GM18517 (cell line): ENCODE measurements at regions not wholly inside any gene's neighbourhood (a gene's known extent, or its start where the extent isn't known, plus 50 kb on each side); places are given as distances from the start of the nearest gene placed in this dataset.
"Not testable (repeated sequence)": the region's sequence is repeated elsewhere in the genome, so short reads cannot be mapped to it uniquely, and the experiment has no call there.

ENCODE experiments used
- ATAC-seq: cut with Tn5 transposase; IDR thresholded peaks from one replicate; pipeline ENCODE4 v1.9.1; 2021; ENCODE audit warnings: mild to moderate bottlenecking, moderate library complexity; ENCODE audit not compliant: unreplicated experiment

- not testable (repeated sequence) for ATAC-seq
Observed at GRCh38 chr4:4030509-4030908, 196.2 kb downstream of the OTOP1 start.

- not testable (repeated sequence) for ATAC-seq
Observed at GRCh38 chr4:4031446-4032135, 195.1 kb downstream of the OTOP1 start.

GRCh38 chr4:4032364-4032763, 194.4 kb downstream of the OTOP1 start:
- not testable (repeated sequence) for ATAC-seq

GRCh38 chr4:4032801-4033605, 193.7 kb downstream of the OTOP1 start:
- ATAC-seq = not testable (repeated sequence)

GRCh38 chr4:4037399-4038138, 189.2 kb downstream of the OTOP1 start:
- not testable (repeated sequence) for ATAC-seq

GRCh38 chr4:4045823-4046222, 180.9 kb downstream of the OTOP1 start:
- not testable (repeated sequence) for ATAC-seq

GRCh38 chr4:4046686-4047085, 180.0 kb downstream of the OTOP1 start:
- ATAC-seq = not testable (repeated sequence)

- ATAC-seq = not testable (repeated sequence)
Observed at GRCh38 chr4:4047202-4047601, 179.5 kb downstream of the OTOP1 start.

GRCh38 chr4:4048227-4048626, 178.5 kb downstream of the OTOP1 start:
- not testable (repeated sequence) for ATAC-seq

- ATAC-seq = not testable (repeated sequence)
Observed at GRCh38 chr4:4050781-4051180, 175.9 kb downstream of the OTOP1 start.

GRCh38 chr4:4052933-4053332, 173.8 kb downstream of the OTOP1 start:
- ATAC-seq = not testable (repeated sequence)

GRCh38 chr4:4057226-4057625, 169.5 kb downstream of the OTOP1 start:
- ATAC-seq = not testable (repeated sequence)

GRCh38 chr4:4084171-4084570, 142.6 kb downstream of the OTOP1 start:
- ATAC-seq = not testable (repeated sequence)

GRCh38 chr4:4089716-4090419, 136.9 kb downstream of the OTOP1 start:
- not testable (repeated sequence) for ATAC-seq

GRCh38 chr4:4090720-4091119, 136.0 kb downstream of the OTOP1 start:
- ATAC-seq = not testable (repeated sequence)

- not testable (repeated sequence) for ATAC-seq
Observed at GRCh38 chr4:4092159-4092558, 134.6 kb downstream of the OTOP1 start.

- not testable (repeated sequence) for ATAC-seq
Observed at GRCh38 chr4:4099610-4100009, 127.1 kb downstream of the OTOP1 start.

GRCh38 chr4:4106923-4107322, 119.8 kb downstream of the OTOP1 start:
- ATAC-seq = not testable (repeated sequence)

- ATAC-seq = not testable (repeated sequence)
Observed at GRCh38 chr4:4107411-4108107, 119.2 kb downstream of the OTOP1 start.

- not testable (repeated sequence) for ATAC-seq
Observed at GRCh38 chr4:4115381-4115780, 111.3 kb downstream of the OTOP1 start.
